Left renal cortex interstitium (tissue), 4 donors: ENCODE measurements at regions not wholly inside any gene's neighbourhood (a gene's known extent, or its start where the extent isn't known, plus 50 kb on each side); places are given as distances from the start of the nearest gene placed in this dataset.
"Not testable (repeated sequence)": the region's sequence is repeated elsewhere in the genome, so short reads cannot be mapped to it uniquely, and the experiment has no call there.

Experiments
- DNase-seq, 4 donors: peaks; one replicate each; pipeline ENCODE4 v3.0.0-alpha.2; 2013; ENCODE audit warnings: low read depth in 4 of 4, low spot score in 2 of 4, missing footprints in 1 of 4

DNA sequence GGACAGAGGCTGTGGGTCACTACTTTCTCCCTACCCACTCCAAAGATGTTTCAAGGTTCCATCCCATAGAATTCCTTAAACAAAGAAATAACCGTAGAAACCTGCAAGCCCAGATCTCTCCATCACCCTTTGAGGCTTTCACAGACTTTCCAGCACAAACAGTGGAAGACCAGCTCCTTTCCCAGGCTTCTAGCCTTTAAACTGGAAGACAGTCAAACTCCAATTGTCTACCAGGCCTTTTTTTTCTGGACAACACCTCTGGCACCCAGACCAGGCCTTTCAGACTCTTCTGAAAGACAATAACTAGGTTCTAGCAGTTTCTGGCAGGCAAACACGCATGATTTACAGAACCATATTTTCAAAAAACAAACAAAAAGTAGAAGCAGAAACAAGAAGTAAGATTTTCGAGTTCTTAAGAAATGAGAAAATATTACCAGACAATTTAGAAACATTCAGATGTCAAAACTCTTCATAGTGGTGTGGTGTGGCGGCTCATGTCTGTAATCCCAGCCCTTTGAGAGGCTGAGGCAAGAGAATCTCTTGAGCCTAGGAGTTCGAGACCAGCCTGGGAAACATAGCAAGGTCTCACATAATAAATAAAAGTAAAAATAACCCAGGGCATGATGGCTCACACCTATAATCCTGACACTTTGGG lies 73.0 kb upstream of the EPCAM start:
- no peak for DNase-seq

DNA sequence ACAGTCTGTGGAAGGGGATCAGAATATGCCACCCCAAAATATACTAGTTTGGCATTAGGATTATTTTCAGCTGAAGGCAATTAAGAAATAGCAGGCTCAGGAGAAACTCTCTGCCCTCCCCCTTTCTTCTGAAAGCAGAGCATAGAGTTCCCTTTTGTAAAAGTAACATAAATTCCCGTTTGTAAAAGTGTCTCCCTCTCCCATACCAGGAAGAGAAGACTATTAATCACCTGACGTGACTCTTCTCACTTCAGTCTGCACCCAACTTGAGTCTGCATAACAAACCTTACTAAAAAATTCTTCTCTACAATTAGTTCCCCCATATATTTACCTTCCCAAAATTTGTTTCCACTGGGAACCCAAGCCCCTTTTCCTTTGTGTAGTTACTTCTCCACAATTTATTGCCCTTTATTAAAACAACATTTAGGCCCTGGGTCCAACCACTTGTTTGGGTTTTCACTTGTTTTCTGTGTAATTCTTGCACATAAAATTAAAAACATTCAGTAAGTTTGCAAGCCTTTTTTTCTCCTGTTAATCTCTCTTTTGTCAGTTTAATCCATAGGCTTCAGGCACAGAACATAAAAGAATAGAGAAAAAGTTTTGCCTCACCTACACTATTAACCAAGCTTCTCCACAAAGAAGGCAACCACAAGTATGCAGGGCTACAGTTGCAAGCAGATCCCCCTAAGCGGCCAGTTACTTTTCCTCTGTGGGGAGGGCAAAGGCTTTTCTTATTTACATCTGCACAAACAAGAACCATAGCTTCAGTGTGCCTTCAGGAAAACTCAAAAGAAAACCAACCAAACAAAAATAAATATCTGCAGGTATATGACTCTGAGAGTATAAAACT lies 73.8 kb upstream of the EPCAM start:
- no peak for DNase-seq

DNA sequence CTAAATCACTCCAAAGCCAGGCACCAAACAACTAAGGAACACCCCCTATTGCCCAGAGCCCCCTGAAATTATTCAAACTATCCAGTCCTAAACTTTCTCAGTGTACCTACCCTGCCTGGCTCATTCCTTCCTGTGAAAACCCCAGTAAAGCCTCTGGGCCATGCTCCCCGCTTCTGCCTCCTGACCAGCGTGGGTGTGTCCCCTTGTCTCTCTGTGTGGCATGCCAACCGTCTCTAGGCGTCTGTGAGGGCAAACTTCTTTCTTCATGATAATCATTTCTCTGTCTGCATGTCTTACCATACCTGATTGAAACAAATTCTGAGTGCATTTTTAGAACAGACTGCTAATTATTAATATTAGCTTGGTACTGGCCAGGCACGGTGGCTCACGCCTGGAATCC lies 75.1 kb upstream of the EPCAM start:
- no peak for DNase-seq

DNA sequence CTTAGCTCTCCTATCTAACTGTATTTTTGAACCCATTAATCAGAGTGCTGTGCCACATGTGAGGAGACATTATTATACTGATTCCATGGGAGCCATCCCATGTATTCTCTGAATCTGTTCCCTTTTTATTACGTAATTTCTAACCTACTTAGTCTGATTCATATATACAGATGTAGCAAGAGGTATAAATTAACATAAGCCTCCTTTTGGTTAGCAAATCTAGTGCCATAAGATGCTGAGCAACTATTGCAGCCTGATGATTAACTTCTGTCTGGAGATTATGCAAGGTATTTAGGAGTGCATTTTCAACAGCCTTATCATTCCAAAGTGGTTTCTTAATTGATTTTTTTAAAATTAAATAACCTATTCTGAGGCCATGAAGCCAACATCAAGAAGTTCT lies 80.2 kb upstream of the EPCAM start:
- no peak for DNase-seq

DNA sequence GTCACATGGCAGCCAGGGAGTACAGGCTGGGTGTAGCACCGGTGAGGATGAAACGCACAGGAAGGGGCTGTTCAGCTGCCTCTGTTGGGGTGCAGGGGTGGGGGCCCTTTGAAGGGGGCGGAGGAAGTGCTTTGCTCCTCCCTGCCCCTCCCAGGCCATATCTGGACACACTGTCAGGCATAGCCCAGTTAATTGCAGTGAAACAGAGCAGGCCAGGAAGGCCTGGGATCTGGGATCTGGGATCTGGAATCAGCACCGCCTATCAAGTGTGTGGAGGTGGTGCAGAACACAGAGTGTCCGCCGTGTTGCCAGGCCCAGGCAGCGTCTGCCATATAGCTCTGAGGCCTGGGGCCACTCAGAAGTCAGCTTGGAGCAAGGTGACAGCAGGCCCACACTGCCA lies 85.5 kb upstream of the EPCAM start:
- no peak for DNase-seq

DNA sequence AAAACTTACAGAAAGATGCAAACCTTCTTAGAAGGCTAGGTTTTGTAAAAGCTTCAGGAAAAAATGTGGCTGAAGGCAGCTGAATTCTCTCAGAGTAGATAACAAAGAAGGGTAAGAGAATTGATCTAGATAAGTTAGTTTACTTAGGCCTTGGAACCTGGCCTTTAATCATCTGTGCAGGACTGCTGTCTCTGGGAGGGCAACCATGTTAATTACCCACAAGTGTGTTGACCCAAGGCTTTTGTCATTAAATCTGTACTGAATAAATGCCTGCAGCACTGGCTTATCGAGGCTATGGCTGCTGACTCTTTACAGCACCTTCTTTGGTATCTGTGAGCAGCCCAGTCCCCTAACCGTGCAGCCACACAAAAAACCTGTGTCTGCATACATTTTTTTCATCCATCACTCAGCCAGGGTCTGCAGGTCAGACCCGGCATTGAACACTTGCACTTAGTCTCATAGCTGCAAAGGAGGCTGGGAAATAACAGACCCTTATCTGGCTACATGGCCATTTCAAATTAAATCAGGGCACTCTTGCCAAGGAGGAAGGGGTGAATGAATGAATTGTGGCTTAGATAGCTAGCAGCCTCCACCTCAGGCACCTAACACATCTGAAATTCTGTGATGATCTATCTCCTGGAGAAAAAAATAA lies 86.4 kb upstream of the EPCAM start:
- no peak for DNase-seq

DNA sequence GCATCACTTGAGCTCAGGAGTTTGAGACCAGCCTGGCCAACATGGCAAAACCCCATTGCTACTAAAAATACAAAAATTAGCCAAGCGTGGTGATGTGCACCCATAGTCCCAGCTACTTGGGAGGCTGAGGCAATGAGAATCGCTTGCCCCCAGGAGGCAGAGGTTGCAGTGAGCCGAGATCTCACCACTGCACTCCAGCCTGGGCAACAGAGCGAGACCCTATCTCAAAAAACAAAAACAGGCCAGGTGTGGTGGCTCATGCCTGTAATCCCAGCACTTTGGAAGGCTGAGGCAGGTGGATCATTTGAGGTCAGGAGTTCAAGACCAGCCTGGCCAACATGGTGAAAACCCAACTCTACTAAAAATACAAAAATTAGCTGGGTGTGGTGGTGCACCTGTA lies 89.6 kb upstream of the EPCAM start:
- DNase-seq: not testable (repeated sequence)

DNA sequence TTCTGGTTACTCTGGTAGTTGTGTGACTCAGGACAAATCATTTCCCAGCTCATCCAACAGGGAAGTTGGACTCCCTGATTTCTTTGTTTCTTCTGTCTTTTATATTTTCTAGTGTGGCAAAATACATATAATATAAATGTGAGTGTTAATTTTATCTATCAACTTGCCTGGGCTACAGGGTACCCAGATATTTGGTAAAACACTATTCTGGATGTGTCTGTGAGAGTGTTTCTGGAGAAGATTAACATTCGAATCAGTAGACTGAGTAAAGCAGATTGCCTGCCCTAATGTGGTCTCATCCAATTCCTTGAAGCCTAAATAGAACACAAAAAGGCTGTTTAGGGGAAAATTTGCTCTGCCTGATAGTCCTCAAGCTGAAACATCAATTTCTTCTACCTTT lies 91.1 kb upstream of the EPCAM start:
- no peak for DNase-seq

DNA sequence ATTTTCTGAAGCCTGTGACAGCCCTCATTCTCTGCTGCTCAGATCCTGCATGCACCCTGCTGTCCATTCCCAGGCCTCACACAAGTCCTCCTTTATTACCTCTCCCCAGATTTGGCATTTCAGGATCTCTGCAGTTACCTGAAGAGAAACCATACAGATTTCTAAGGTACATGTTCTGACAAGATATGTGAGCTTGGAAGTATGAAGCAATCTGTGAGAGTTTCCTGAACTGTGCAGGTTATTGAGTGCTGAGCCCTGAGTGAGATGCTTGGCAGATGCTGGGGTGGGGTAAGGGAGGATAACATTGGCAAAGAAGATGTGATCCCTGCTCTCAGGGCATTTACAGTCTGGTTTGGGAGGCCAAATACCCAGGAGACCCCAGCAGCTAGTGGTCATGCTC lies 91.9 kb upstream of the EPCAM start:
- DNase-seq: no peak

DNA sequence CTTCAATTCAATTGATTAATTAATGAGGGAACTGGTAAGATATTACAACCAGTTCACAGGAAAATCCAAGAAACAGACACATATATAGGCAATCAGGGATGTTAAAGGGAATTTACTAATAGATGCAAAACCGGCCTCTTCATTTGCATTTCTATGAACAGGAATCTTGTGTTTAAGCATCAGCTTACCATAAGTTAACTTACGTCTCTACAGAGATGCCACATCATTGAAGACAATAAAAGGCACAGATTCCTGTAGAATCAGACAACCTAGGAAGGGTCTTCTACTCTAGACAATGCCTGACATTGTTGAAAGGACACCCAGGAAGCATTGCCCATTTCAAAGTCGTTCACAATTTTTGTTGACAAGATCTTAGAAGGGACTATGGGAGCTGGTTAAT lies 93.0 kb upstream of the EPCAM start:
- DNase-seq: no peak

DNA sequence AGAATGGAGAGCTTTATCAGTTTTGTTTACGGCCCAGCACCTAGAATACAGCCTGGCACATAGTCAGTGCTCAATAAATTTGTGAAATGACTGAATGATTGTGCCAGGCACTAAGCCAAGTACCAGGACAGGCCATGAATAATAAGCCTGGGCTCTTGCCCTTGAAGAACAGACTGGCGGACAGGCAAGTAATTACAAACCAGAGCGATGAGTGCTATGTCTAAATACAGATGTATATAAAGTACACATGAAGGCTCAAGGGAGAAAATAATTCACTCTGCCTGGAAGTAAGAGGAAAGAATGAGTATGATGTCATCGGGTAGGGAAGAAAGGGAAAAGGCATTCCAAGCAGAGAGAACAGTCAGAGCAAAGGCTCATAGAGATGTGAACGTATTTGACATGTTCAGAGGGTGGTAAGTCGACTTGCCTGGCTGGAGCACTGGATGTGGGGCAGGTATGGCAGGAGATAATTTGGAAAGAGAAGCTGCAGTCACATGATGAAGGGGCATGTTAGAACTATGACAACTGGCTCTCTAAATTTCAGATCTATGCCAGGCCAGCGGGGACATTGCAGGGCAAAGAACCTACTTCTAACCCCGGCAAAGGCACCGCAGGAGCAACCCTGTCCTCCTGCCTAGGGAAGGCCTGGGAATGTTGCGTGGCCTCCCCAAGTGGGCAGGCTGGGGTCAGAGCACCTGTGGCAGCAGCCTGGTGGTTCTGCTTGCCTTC lies 94.9 kb upstream of the EPCAM start:
- no peak for DNase-seq

DNA sequence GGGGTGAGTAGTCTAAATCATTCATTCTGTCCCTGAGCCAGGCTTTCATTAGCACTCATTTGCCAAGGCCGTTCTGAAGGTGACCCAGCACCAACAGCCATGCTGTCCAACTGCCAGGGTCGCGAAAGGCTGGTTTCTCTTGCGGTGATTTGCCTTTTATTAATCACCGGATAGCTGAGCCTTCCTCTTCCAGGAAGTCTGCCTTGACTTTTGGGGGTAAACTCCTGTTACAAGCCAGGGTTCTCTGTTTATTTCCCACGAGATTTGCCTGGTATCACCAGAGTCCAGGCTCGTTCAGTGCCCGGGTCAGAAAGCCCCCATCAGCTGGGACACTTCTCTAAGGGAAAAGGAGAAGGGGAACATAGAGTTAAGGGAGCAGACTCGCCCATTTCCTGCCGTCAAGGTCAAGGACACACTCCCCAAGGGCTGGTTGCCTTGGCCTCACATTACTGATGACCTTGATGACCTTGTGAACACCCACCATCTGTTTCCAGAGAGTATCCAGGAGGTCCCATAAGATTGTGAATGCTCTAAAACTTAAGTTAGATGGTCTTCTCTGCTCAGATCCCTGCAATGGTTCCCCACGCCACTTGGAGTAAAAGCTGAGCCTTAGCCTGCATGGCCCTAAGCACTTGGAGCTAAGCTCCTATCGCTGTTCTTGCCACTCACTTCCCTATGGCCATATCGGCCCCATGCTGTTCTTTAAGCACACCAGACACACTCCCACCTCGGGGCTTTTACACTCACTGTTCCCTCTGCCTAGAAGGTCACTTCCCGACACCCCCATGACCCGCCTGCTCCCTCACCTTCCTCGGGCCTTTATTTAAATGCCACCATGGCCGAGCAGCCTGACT lies 96.0 kb upstream of the EPCAM start:
- no peak for DNase-seq

DNA sequence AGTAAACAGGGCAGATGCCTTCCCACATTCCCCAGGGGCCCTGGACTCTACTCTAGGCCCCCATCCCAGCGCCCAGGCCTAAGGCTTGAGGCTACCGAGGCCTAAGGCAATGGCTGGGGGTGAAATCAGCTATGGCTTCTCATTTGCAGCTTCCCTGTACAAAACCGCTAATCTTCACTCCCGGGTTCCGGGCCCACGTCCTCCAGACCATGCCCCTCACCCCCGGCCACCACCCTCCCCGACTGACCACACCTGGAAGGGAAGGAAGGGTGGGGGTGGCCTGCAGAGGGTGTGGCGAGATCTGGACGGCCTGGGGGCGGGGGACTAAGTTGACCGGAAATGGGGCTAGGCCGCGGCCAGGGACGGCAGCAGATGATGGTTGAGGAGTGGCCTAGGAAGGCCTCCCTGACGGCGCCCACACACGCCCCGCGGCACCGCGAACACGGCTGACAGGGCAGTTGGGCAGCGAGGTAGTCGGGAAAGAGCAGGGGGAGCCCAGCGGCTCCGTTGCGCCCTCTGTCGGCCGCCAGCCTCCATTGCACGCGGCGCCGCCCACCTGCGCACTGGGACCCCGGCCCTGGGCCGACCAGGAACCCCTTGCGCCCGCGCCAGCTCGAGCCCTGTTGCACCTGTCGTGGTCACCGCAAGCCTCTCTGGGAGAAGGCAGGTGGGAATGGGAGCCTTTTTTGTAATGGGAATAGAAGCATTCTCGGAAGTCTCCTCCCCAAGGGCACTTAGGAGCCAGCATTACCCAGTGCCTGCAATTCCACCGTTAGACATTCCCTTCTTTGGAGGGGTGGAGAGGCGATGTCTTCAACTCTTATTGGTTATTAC lies 95.9 kb upstream of the CALM2 start:
- DNase-seq: peak in 2 of 4 donors; percentile 39 to 46

DNA sequence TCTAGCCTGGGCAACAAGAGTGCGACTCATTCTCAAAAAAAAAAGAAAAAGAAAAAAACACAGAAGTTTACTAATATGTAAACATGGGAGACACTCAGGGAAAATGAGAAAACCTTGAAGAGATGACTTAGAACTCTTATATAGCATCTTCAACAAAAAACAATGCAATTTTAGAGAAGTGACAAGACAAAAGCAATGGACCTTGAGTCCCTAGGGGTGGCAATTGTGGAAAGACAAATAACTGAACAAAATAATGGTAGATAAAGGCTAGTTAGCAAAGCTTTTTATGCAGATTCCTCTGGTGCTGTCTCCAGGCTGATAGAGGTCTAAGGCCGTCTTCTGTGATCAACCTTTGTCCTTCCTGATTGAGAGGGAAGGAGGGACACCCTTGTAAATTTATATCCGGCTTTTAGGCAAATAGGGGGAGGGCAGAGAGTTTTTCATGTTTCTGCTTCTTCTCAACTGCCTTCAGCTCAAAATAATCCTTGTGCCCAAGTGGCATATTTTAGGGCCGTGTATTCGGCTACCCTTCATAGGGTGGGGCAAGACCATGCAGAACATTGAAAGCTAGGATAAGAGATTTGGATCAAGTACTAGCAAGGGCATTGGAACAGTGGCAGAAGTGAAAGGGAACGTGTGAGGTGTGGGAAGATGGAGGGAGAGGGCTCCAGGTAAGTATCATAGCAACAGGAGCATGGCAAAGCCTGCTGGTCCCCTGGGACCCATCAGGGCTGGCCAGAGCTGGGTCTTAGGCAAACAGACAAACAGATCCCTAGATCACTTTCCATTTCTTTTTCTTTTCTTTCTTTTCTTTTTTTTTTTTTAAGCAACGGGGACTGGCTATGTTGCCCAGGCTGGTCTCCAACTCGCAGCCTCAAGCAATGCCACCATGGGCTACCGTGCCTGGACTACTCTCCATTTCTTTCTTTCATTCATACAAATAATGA lies 95.0 kb upstream of the CALM2 start:
- no peak for DNase-seq

DNA sequence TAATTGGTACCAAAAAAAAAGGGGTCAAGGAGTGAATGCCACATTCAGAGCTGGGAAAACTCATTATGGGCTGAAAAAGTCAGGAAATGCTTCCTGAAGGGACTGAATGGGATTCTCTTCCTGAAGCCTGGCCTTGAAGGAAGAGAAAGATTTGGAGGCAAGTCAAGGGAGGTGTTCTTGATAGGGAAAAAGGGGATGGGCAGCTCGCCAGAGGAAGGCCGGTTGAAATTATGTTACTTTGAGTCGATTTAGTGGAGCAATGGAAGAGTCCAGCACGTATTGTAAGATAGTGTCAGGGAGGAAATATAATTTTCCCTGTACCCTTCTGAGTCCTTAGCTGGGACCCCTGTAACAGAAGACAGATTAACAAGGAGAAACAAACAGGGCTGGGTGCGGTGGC lies 94.1 kb upstream of the CALM2 start:
- no peak for DNase-seq

DNA sequence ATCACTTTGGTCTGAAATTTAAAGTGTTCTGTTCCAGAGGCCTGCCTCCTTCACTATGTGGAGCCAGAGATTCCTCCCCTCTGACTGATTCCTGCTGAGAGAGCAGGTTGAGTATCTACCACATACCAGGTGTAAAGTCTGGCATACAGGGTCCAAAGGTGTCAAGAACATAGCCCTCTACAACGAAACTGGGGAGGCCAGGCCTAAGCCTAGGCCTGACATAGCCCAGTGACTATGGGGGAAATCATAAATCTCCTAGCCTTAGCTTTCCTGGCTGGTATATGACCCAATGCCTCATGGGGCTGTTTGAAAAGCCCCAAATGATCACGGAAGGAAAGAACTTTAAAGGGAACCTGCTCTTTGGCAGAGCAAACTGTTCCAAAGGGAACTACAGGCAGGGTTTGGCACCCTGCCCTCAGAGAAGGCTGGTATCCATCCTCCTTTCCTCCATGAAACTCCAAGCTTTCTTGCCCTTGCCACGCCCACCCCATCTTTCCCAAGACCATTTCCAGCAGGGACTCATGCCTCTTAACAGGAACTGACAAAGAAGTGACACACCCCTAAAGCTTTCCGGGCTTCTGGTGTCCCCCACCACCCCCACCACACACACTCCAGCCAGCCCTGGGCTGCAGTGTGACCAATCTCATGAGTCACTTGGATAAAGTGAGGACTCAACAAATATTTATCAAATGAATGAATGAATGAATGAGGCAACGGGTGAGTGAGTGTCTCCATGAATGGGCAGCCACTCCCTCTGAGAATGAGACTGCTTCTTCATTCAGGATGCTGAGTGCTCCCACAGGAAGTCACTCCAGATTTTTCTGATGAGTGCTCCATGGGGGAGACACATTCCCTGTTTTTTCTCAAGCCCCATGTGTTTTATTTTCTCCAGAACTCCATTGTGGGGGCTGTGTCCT lies 93.3 kb upstream of the CALM2 start:
- no peak for DNase-seq

DNA sequence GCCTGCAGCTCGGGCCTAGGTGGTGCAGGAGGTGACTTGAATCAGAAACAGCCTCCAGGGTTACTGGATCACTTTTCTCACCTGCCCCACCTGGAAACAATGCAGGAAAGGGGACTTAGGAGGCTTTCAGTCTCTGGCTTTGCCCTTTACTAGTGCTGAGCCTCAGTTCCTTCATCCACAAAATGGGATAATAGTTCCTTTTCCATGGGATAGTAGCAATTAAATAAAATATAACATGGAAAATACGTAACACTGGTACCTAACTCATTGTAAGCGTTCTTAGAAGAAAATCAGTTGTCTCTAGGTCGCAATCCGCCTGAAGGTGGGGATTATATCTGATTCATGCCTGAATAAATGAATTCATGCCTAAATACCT lies 91.4 kb upstream of the CALM2 start:
- DNase-seq: no peak
